GM12892 (cell line): ENCODE measurements at regions not wholly inside any gene's neighbourhood (a gene's known extent, or its start where the extent isn't known, plus 50 kb on each side); places are given as distances from the start of the nearest gene placed in this dataset.

Experiments
- DNase-seq: peaks from one replicate; pipeline ENCODE4 v3.0.0; 2011; ENCODE audit not compliant: insufficient read length
- FAIRE-seq: peaks from 2 replicates; lab custom pipeline; 2011; peaks lifted over from hg19 to GRCh38; lab: Jason Lieb, UNC
- POLR2A ChIP-seq: IDR thresholded peaks from 2 replicates; pipeline ENCODE4 v1.6.1; 2011; ENCODE audit warnings: low read depth, low read length, control low read depth
- POLR2AphosphoS5 ChIP-seq: IDR thresholded peaks from 2 replicates; pipeline ENCODE4 v1.6.1; 2011; ENCODE audit warnings: low read depth, low read length, control low read depth
- TAF1 ChIP-seq: IDR thresholded peaks from 2 replicates; pipeline ENCODE4 v1.6.1; 2011; ENCODE audit warnings: low read depth, mild to moderate bottlenecking, control low read depth, low read length, borderline replicate concordance

GRCh38 chr3:164278550-164278949 is 799.7 kb downstream of the SI start:
- no peak for DNase-seq
- TF ChIP-seq POLR2A (no peak), POLR2AphosphoS5 (no peak), TAF1 (no peak)
- no peak for FAIRE-seq

- TF ChIP-seq TAF1 = no peak
- TF ChIP-seq POLR2AphosphoS5 = no peak
- TF ChIP-seq POLR2A = no peak
- FAIRE-seq = no peak
Measured at GRCh38 chr3:164267053-164267452, 811.2 kb downstream of the SI start.

GRCh38 chr3:164250923-164251322 is 827.4 kb downstream of the SI start:
- no peak for TF ChIP-seq POLR2A
- FAIRE-seq (no peak), DNase-seq (no peak)

More at GRCh38 chr3:164267053-164267452, 811.2 kb downstream of the SI start:
- DNase-seq = no peak

DNA sequence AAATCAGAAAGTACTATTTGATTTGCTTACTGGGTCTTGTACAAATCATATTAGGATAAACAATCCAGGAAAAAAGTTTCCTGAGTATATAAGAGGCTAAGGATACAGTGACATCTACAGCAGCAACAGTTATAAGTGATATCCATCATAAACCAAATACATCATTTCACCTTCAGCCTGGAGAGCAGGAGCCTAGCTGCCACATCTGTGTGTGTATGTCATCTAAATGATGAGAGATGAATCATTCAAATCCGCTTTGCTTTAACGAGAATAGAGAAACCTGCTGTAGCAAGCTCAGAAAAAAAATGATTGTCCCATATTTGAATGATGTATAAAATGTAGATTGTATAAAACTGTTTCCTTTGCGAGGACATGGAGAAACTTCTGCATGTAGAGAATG is 841.4 kb downstream of the SI start:
- FAIRE-seq = no peak
- TF ChIP-seq POLR2AphosphoS5 = no peak
- TF ChIP-seq POLR2A = no peak
- no peak for TF ChIP-seq TAF1
- DNase-seq = no peak

DNA sequence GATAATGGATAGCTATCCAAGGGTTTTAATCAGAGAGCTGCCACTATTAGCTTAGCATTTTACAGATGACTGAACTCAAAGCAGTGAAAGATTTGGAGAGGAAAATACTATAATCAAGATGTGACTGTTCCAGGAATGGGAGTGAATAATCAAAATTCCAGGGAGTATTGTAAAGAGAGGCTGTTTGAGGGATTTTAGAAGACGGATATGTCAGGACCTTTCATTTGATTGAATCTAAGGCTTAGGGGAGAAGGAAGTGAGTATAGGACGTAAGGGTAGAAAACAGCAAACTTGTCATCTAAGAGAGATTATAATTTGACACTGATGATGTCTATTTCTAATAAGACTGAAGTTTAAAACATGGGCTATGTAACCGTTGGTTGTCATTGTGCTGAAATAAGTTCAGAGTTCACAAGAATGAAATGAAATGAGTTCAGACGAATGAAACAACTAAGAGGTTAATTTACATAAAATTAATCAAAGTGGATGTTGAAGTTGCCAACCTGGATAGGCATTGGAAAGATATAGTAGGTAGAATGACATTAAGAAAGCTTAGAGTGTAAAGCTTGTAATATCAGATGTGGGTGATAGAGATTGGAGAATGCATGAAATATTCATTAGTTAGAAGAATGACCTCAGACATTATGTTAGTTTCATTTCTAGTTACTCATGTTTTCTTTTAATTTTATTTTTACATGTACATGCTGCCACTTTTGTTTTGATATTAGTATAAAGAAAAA is 842.8 kb downstream of the SI start:
- no peak for FAIRE-seq
- DNase-seq = no peak
- TF ChIP-seq TAF1 (no peak), POLR2A (no peak), POLR2AphosphoS5 (no peak)

GRCh38 chr3:164233951-164234350 is 844.3 kb downstream of the SI start:
- FAIRE-seq = no peak
- DNase-seq = no peak
- no peak for TF ChIP-seq TAF1
- TF ChIP-seq POLR2A = no peak
- no peak for TF ChIP-seq POLR2AphosphoS5

DNA sequence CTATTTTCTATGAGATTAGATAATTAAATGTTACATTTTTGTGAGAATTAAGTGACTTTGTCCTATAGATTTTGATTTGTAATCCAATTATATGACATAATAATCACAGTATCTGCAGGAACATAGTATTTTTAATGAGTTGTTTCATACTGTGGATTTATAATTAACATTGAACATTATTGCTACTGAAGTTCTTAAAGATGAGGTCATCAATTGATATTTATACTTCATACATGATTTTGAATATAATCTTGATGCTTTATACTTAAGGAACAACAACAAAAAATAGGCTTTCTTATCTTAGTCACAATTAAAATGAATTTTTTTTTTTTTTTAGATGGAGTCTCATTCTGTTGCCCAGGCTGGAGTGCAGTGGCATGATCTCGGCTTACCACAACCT is 846.6 kb downstream of the SI start:
- TF ChIP-seq TAF1 = no peak
- TF ChIP-seq POLR2A = no peak
- no peak for TF ChIP-seq POLR2AphosphoS5
- no peak for DNase-seq
- no peak for FAIRE-seq

GRCh38 chr3:164230385-164231094 is 847.8 kb downstream of the SI start:
- FAIRE-seq (no peak), DNase-seq (no peak)
- TF ChIP-seq POLR2AphosphoS5 (no peak), TAF1 (no peak), POLR2A (no peak)

- TF ChIP-seq POLR2AphosphoS5 (no peak), TAF1 (no peak), POLR2A (no peak)
- no peak for FAIRE-seq
- DNase-seq = no peak
Measured at GRCh38 chr3:164224126-164224525, 854.2 kb downstream of the SI start.

DNA sequence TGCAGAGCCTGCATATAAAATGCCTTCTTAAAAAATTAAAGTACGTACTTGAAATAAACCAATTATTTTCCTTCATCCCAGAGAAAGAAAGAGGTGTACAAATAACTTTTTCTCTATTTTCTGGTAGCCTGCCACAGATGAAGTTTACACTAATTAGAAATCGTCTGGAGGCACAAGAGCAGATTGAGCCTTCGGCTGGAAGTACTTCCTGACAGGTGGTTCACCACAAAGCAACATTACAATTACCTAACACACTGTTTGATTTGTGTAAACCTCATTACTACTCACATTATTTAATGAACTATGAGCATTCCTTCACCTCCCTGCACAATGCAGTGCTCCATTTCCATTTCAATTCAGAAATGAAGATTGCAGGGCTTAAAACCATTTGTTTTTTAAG is 856.1 kb downstream of the SI start:
- TF ChIP-seq POLR2AphosphoS5 (no peak), TAF1 (no peak), POLR2A (no peak)
- DNase-seq = no peak
- FAIRE-seq = no peak

DNA sequence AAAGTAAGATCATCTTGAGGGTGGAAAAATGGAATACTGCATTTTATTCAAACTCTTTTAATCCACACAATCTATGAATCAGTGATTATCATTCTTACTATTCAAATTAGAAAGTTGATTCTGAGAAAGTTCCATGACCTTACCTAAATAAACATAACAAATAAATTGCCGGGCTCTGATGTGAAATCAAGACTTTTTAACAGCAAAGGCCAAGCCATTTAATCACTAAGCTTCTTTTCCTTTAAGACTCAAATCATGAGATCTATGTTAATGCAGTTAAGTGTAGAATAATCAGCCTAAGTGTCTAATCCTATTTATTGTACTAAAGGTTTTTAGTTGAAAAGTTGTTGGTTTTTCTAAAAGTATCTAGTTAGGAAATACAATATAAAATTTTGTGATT is 857.0 kb downstream of the SI start:
- TF ChIP-seq POLR2AphosphoS5 (no peak), TAF1 (no peak), POLR2A (no peak)
- DNase-seq = no peak
- no peak for FAIRE-seq

DNA sequence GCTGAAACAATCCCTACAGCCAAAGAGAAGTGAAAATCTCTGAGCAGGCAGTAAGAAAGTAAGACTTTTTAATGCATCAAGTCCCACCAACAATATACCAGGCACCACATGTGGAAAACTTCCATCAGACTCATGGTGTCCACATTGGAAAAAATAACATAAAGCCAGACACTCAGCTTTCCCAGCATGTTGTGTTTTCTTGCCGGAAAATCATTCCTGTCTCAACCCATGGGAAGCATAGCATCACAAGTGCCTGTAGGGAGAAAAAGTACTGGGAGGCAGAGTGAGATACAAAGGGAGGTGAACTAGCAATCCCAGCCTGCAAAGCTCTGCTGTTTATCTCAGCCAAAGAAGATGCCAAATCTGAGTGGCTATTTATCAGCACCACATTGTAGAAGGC is 868.9 kb downstream of the SI start:
- FAIRE-seq (no peak), DNase-seq (no peak)
- no peak for TF ChIP-seq TAF1
- no peak for TF ChIP-seq POLR2A
- no peak for TF ChIP-seq POLR2AphosphoS5
